ENCODE measurements at regions not wholly inside any gene's neighbourhood (a gene's known extent, or its start where the extent isn't known, plus 50 kb on each side); places are given as distances from the start of the nearest gene placed in this dataset.
A peak's percentile ranks its signal among the peaks of the same experiment; 100 is the strongest.

GRCh38 chr17:83200751-83201150, 121.3 kb downstream of the METRNL start:
- Histone ChIP-seq H3K9me3 (no peaks in the 10 kb centered on the region), H3K27ac (peak overlapping the region; percentile 6 to 71 (median 60)), H3K4me3 (replicated peaks in 1 of 3) (no peak overlapping the region), H3K4me1 (peaks cover 3 to 53% of the 10 kb centered on the region in 2 donors), H3K36me3 (no peaks in the 10 kb centered on the region), H3K27me3 (no peaks in the 10 kb centered on the region)
- TF ChIP-seq CTCF (IDR thresholded peaks at IDR 0.05) (no peak), POLR2A (IDR thresholded peaks at IDR 0.05) (no peak)
- intact Hi-C loops (cut with DNase I), result no loop called here
- WGBS, 2 donors, result 53 to 61% methylated on average over 3 of the region's 3 CpGs
- peak in 1 of 2 donors; percentile 1 for DNase-seq

GRCh38 chr17:83201206-83202001, 122.0 kb downstream of the METRNL start:
- intact Hi-C loops (cut with DNase I), result no loop called here
- no peaks in the 10 kb centered on the region for H3K27me3 ChIP-seq
- peaks cover 3 to 47% of the 10 kb centered on the region in 2 donors for H3K4me1 ChIP-seq
- TF ChIP-seq CTCF (IDR thresholded peaks at IDR 0.05) (no peak), POLR2A (IDR thresholded peaks at IDR 0.05) (no peak)
- H3K36me3 ChIP-seq, result no peaks in the 10 kb centered on the region
- peak in 1 of 2 donors; percentile 0 for DNase-seq
- H3K9me3 ChIP-seq, result no peaks in the 10 kb centered on the region
- WGBS, 2 donors, result 94 to 95% methylated on average over 7 to 9 of the region's 9 CpGs
- H3K4me3 ChIP-seq (replicated peaks in 1 of 3), result no peak overlapping the region
- H3K27ac ChIP-seq, result peak overlapping the region in 2 of 3 donors; percentile 60 to 71

- 92 to 94% methylated on average over 10 to 13 of the region's 13 CpGs for WGBS, 2 donors
- Histone ChIP-seq H3K9me3 (no peaks in the 10 kb centered on the region), H3K4me3 (replicated peaks in 1 of 3) (no peak overlapping the region), H3K27ac (peak overlapping the region in 2 of 3 donors; percentile 23 to 57), H3K36me3 (no peaks in the 10 kb centered on the region), H3K4me1 (peaks cover 3 to 38% of the 10 kb centered on the region in 2 donors), H3K27me3 (no peaks in the 10 kb centered on the region)
- peak in 1 of 2 donors; percentile 2 for DNase-seq
- intact Hi-C loops (cut with DNase I), result no loop called here
- no peak for TF ChIP-seq CTCF (IDR thresholded peaks at IDR 0.05)
- no peak for TF ChIP-seq POLR2A (IDR thresholded peaks at IDR 0.05)
These were observed 122.9 kb downstream of the METRNL start for GRCh38 chr17:83202002-83203000.

GRCh38 chr17:83203073-83203471, 123.7 kb downstream of the METRNL start:
- Histone ChIP-seq H3K4me3 (replicated peaks in 1 of 3) (no peak overlapping the region), H3K27ac (peak overlapping the region in 2 of 3 donors; percentile 57 to 68), H3K9me3 (no peaks in the 10 kb centered on the region), H3K36me3 (no peaks in the 10 kb centered on the region), H3K27me3 (no peaks in the 10 kb centered on the region), H3K4me1 (peaks cover 3 to 38% of the 10 kb centered on the region in 2 donors)
- TF ChIP-seq POLR2A (IDR thresholded peaks at IDR 0.05) (no peak), CTCF (IDR thresholded peaks at IDR 0.05) (no peak)
- intact Hi-C loops (cut with DNase I), result no loop called here
- peak in 1 of 2 donors; percentile 34 for DNase-seq
- 66 to 85% methylated on average over 8 to 9 of the region's 9 CpGs for WGBS, 2 donors
